ENCODE measurements at regions not wholly inside any gene's neighbourhood (a gene's known extent, or its start where the extent isn't known, plus 50 kb on each side); places are given as distances from the start of the nearest gene placed in this dataset.

DNA sequence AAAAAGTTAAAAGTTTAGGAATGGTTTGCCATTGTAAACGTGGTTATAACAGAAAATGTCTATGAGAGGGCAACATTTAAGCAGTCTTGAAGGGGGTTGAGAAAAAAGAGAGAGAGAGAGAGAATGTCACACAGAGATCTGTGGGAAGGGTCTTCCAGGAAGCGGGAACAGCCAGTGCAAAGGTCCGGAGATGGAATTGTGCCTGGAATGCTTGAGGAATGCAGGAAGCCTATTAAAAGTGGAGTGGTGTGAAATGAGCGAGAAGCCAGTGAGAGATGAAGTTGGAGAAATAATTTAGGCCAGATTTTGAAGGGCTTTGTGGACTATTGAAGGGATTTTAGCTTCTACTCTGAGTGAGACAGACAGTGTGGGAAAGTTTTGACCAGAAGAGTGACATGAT is 406.8 kb upstream of the TBX3 start:
- TF ChIP-seq, protein P1, sequence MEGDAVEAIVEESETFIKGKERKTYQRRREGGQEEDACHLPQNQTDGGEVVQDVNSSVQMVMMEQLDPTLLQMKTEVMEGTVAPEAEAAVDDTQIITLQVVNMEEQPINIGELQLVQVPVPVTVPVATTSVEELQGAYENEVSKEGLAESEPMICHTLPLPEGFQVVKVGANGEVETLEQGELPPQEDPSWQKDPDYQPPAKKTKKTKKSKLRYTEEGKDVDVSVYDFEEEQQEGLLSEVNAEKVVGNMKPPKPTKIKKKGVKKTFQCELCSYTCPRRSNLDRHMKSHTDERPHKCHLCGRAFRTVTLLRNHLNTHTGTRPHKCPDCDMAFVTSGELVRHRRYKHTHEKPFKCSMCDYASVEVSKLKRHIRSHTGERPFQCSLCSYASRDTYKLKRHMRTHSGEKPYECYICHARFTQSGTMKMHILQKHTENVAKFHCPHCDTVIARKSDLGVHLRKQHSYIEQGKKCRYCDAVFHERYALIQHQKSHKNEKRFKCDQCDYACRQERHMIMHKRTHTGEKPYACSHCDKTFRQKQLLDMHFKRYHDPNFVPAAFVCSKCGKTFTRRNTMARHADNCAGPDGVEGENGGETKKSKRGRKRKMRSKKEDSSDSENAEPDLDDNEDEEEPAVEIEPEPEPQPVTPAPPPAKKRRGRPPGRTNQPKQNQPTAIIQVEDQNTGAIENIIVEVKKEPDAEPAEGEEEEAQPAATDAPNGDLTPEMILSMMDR (IDR thresholded peaks at IDR 0.05), result no peak
- no peak for TF ChIP-seq POLR2A (IDR thresholded peaks at IDR 0.05)

Data from thyroid gland (tissue), 4 donors.